GM21528 (cell line): ENCODE measurements at regions not wholly inside any gene's neighbourhood (a gene's known extent, or its start where the extent isn't known, plus 50 kb on each side); places are given as distances from the start of the nearest gene placed in this dataset.

Experiments
- ATAC-seq: cut with Tn5 transposase; IDR thresholded peaks from one replicate; pipeline ENCODE4 v1.9.1; 2021; ENCODE audit warnings: mild to moderate bottlenecking, moderate library complexity; ENCODE audit not compliant: unreplicated experiment, low FRiP score

GRCh38 chr12:92557422-92557724 lies 145.4 kb upstream of the PLEKHG7 start:
- no peak for ATAC-seq

GRCh38 chr12:92556637-92557421 lies 146.0 kb upstream of the PLEKHG7 start:
- ATAC-seq, result no peak

- peak; percentile 28 for ATAC-seq
Observed at GRCh38 chr12:92556141-92556540, 146.6 kb upstream of the PLEKHG7 start.

- no peak for ATAC-seq
Observed at GRCh38 chr12:92554158-92555073, 148.4 kb upstream of the PLEKHG7 start.

- no peak for ATAC-seq
Observed at GRCh38 chr12:92553389-92553788, 149.4 kb upstream of the PLEKHG7 start.

- ATAC-seq, result no peak
Observed at GRCh38 chr12:92552412-92553108, 150.2 kb upstream of the PLEKHG7 start.

- ATAC-seq, result peak; percentile 68
Observed at GRCh38 chr12:92551853-92552397, 150.9 kb upstream of the PLEKHG7 start.

- no peak for ATAC-seq
Observed at GRCh38 chr12:92551210-92551609, 151.6 kb upstream of the PLEKHG7 start.

GRCh38 chr12:92550661-92551060 lies 152.1 kb upstream of the PLEKHG7 start:
- ATAC-seq, result no peak

GRCh38 chr12:92550254-92550653 lies 152.5 kb upstream of the PLEKHG7 start:
- ATAC-seq, result no peak

- no peak for ATAC-seq
Observed at GRCh38 chr12:92549516-92549915, 153.3 kb upstream of the PLEKHG7 start.

- no peak for ATAC-seq
Observed at GRCh38 chr12:92547906-92548305, 154.9 kb upstream of the PLEKHG7 start.

GRCh38 chr12:92547420-92547819 lies 155.4 kb upstream of the PLEKHG7 start:
- no peak for ATAC-seq

GRCh38 chr12:92546635-92547348 lies 156.0 kb upstream of the PLEKHG7 start:
- ATAC-seq, result peak; percentile 73

- no peak for ATAC-seq
Observed at GRCh38 chr12:92546259-92546634, 156.5 kb upstream of the PLEKHG7 start.

- no peak for ATAC-seq
Observed at GRCh38 chr12:92544322-92544721, 158.5 kb upstream of the PLEKHG7 start.

- ATAC-seq, result no peak
Observed at GRCh38 chr12:92543840-92544239, 158.9 kb upstream of the PLEKHG7 start.

GRCh38 chr12:92543359-92543758 lies 159.4 kb upstream of the PLEKHG7 start:
- no peak for ATAC-seq

- ATAC-seq, result no peak
Observed at GRCh38 chr12:92541731-92542130, 161.1 kb upstream of the PLEKHG7 start.

- no peak for ATAC-seq
Observed at GRCh38 chr12:92540782-92541423, 161.9 kb upstream of the PLEKHG7 start.
